ENCODE measurements at regions not wholly inside any gene's neighbourhood (a gene's known extent, or its start where the extent isn't known, plus 50 kb on each side); places are given as distances from the start of the nearest gene placed in this dataset.

- no peak for TF ChIP-seq CTCF (IDR thresholded peaks at IDR 0.05)
- no peak for TF ChIP-seq POLR2A (IDR thresholded peaks at IDR 0.05; ENCODE audit: low read length)
- no peak for TF ChIP-seq ESRRA (IDR thresholded peaks at IDR 0.05; ENCODE audit: borderline replicate concordance, low read length)
- no peak for TF ChIP-seq CHD4 (IDR thresholded peaks at IDR 0.05; ENCODE audit: borderline replicate concordance)
Measured at GRCh38 chr1:67571901-67572593, 113.0 kb upstream of the GADD45A start.
